ENCODE measurements at regions not wholly inside any gene's neighbourhood (a gene's known extent, or its start where the extent isn't known, plus 50 kb on each side); places are given as distances from the start of the nearest gene placed in this dataset.

DNA sequence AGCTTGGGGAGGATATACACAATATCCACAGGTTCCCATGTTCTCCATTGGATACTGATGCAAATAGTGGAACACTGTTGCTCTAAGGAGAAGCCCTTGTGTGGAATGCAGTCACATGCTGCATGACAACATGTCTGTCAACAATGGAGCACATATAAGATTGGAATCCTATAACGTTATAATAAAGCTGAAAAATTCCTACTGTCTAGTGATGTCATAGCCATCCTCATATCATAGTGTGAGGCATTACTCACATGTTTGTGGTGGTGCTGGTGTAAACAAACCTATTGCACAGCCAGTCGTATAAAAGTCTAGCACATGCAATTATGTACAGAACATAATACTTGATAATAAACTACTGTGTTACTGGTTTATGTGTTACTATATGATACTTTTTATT is 394.7 kb downstream of the FBXO15 start:
- POLR2A ChIA-PET (ENCODE audit: low non-redundant PET), result no interaction called here
- CTCF ChIA-PET, result no interaction called here
- TF ChIP-seq, protein P1, sequence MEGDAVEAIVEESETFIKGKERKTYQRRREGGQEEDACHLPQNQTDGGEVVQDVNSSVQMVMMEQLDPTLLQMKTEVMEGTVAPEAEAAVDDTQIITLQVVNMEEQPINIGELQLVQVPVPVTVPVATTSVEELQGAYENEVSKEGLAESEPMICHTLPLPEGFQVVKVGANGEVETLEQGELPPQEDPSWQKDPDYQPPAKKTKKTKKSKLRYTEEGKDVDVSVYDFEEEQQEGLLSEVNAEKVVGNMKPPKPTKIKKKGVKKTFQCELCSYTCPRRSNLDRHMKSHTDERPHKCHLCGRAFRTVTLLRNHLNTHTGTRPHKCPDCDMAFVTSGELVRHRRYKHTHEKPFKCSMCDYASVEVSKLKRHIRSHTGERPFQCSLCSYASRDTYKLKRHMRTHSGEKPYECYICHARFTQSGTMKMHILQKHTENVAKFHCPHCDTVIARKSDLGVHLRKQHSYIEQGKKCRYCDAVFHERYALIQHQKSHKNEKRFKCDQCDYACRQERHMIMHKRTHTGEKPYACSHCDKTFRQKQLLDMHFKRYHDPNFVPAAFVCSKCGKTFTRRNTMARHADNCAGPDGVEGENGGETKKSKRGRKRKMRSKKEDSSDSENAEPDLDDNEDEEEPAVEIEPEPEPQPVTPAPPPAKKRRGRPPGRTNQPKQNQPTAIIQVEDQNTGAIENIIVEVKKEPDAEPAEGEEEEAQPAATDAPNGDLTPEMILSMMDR (conservative IDR thresholded peaks at IDR 0.05; ENCODE audit: low read depth), result no peak
- no peak overlapping the region for H3K27ac ChIP-seq
- DNase-seq (ENCODE audit: low spot score), result no peak

DNA sequence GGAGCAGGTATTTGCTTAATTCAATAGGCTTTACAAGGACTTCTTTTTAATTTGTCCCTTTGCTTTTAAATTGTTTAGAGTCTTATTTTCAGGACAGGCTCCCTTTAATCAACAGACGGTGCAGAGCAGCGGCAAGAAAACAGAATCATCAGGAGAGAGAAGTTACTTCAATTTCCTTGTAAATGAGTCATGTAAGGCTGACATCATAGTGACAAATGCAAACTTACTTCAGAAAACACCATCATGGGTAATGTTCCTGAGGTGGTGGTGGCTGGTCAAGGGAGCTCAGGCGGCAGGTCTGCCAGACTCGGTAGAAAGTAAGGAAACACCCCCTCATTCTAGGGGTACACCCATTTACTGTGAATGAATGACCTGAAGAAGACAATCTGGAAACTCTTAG is 395.1 kb downstream of the FBXO15 start:
- ChIA-PET CTCF (no interaction called here), POLR2A (ENCODE audit: low non-redundant PET) (no interaction called here)

DNA sequence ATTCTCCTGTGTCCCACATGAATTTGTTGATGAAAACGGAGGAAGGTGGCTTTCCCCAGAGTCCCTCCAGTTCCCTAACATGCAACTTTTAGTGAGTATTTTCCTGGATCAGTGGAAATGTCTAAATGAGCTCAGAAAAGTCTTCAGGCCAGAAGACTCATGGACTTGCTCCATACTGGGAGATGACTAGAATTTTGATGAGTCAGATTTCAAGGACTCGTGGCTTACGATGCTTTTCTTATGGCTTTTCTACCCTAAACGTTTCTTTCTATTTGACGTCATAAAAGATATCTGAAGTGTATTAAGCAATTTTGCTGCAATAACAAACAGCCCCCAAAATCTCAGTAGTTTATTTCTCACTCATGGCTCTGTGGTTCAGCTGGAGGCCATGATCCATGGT is 397.6 kb downstream of the FBXO15 start:
- ChIA-PET CTCF (no interaction called here), POLR2A (ENCODE audit: low non-redundant PET) (no interaction called here)
- H3K27ac ChIP-seq, result no peak overlapping the region
- no peak for DNase-seq (ENCODE audit: low spot score)
- TF ChIP-seq, protein P1 (conservative IDR thresholded peaks at IDR 0.05; ENCODE audit: low read depth), result no peak

More for the DNA sequence above, 395.1 kb downstream of the FBXO15 start:
- DNase-seq (ENCODE audit: low spot score), result peak; percentile 36
- TF ChIP-seq, protein P1 (conservative IDR thresholded peaks at IDR 0.05; ENCODE audit: low read depth), result no peak
- no peak overlapping the region for H3K27ac ChIP-seq

DNA sequence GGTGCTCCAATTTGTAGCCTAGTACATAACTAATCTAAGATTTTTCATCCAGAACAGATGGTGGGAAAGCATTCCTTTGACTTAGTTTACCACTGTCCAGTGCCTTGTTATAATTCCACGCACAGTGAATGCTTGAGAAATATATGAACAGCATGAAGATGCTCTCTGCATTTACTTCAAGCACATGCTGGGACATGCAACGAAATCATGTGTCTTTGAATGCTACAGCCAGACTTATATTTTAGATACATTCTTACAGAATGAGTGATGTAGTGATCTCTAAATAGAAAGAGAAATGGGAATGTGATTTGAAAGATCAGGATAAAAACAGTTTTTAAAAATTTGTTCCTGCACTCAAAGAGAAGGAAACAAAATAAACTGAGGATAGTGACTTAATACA is 398.3 kb downstream of the FBXO15 start:
- TF ChIP-seq, protein P1 (conservative IDR thresholded peaks at IDR 0.05; ENCODE audit: low read depth), result no peak
- ChIA-PET CTCF (no interaction called here), POLR2A (ENCODE audit: low non-redundant PET) (no interaction called here)
- H3K27ac ChIP-seq, result no peak overlapping the region
- DNase-seq (ENCODE audit: low spot score), result peak; percentile 8

DNA sequence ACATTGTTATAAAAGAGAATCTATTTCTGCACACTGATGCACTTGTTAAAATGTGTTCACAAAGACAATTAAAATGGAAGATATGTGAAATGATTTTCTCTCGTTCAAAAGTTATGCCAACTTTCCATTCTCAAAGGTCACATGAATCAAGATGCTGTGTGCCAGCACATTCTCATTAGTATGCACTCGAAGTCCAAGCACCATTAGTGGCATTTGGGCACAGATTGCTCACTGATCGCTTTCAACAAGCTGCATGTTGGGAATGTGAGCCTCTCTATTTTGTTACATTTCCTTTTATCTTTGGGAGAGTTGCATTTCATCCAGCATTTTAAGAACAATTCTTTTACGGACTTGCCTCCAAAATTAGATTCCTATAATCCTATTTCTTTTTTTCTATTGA is 398.9 kb downstream of the FBXO15 start:
- no peak for DNase-seq (ENCODE audit: low spot score)
- ChIA-PET POLR2A (ENCODE audit: low non-redundant PET) (no interaction called here), CTCF (no interaction called here)
- TF ChIP-seq, protein P1 (conservative IDR thresholded peaks at IDR 0.05; ENCODE audit: low read depth), result no peak
- H3K27ac ChIP-seq, result no peak overlapping the region

GRCh38 chr18:73746101-73746500 is 401.5 kb downstream of the FBXO15 start:
- DNase-seq (ENCODE audit: low spot score), result no peak
- H3K27ac ChIP-seq, result no peak overlapping the region
- TF ChIP-seq, protein P1 (conservative IDR thresholded peaks at IDR 0.05; ENCODE audit: low read depth), result no peak
- ChIA-PET POLR2A (ENCODE audit: low non-redundant PET) (no interaction called here), CTCF (no interaction called here)

GRCh38 chr18:73742957-73743356 is 404.7 kb downstream of the FBXO15 start:
- ChIA-PET POLR2A (ENCODE audit: low non-redundant PET) (no interaction called here), CTCF (no interaction called here)
- TF ChIP-seq, protein P1 (conservative IDR thresholded peaks at IDR 0.05; ENCODE audit: low read depth), result no peak
- no peak overlapping the region for H3K27ac ChIP-seq
- no peak for DNase-seq (ENCODE audit: low spot score)

Data from RWPE1 (cell line).